ENCODE measurements at regions not wholly inside any gene's neighbourhood (a gene's known extent, or its start where the extent isn't known, plus 50 kb on each side); places are given as distances from the start of the nearest gene placed in this dataset.
"Not testable (repeated sequence)": the region's sequence is repeated elsewhere in the genome, so short reads cannot be mapped to it uniquely, and the experiment has no call there.

- H3K27ac Mint-ChIP-seq, result no peak overlapping the region
- no peaks in the 10 kb centered on the region for H3K4me1 ChIP-seq
- H3K4me3 ChIP-seq, result no peak overlapping the region
- no peaks in the 10 kb centered on the region for H3K27me3 ChIP-seq
- no peak overlapping the region for H3K4me2 ChIP-seq
- no peak overlapping the region for H3K9ac ChIP-seq
- no peaks in the 10 kb centered on the region for H4K20me1 ChIP-seq (ENCODE audit: low read depth)
- H3K36me3 ChIP-seq, result no peaks in the 10 kb centered on the region
- no peak for DNase-seq (ENCODE audit: low spot score)
- H3K9me3 Mint-ChIP-seq, result no peaks in the 10 kb centered on the region
- no peak for TF ChIP-seq EZH2phosphoT487 (IDR thresholded peaks at IDR 0.05)
- TF ChIP-seq CTCF (IDR thresholded peaks at IDR 0.05), result no peak
- TF ChIP-seq EZH2 (IDR thresholded peaks at IDR 0.05), result no peak
- H3K4me1 Mint-ChIP-seq, result peaks cover 10% of the 10 kb centered on the region
- H3F3A ChIP-seq (ENCODE audit: low read depth), result no peaks in the 10 kb centered on the region
- H3K27ac ChIP-seq, result no peak overlapping the region
- no peak overlapping the region for H2AFZ ChIP-seq (replicated peaks)
- no peaks in the 10 kb centered on the region for H3K27me3 Mint-ChIP-seq (ENCODE audit: insufficient read depth, low read depth)
- H3K79me2 ChIP-seq (ENCODE audit: low read depth), result no peaks in the 10 kb centered on the region
- no peaks in the 10 kb centered on the region for H3K9me3 ChIP-seq (ENCODE audit: low read depth)
- H3K4me3 Mint-ChIP-seq, result no peak overlapping the region
- no peaks in the 10 kb centered on the region for H3K36me3 Mint-ChIP-seq
Observed at GRCh38 chr11:81192516-81192915, 1541.1 kb downstream of the FAM181B start.

GRCh38 chr11:81190546-81190945, 1543.1 kb downstream of the FAM181B start:
- H3K9me3 Mint-ChIP-seq, result peaks cover 4% of the 10 kb centered on the region
- no peak overlapping the region for H3K4me3 Mint-ChIP-seq
- Histone ChIP-seq H3K4me3 (no peak overlapping the region), H3F3A (ENCODE audit: low read depth) (no peaks in the 10 kb centered on the region), H3K79me2 (ENCODE audit: low read depth) (no peaks in the 10 kb centered on the region), H3K27ac (no peak overlapping the region), H3K9ac (no peak overlapping the region), H3K36me3 (no peaks in the 10 kb centered on the region), H4K20me1 (ENCODE audit: low read depth) (no peaks in the 10 kb centered on the region), H3K4me1 (no peaks in the 10 kb centered on the region), H3K4me2 (no peak overlapping the region), H3K27me3 (no peaks in the 10 kb centered on the region), H2AFZ (replicated peaks) (no peak overlapping the region), H3K9me3 (ENCODE audit: low read depth) (no peaks in the 10 kb centered on the region)
- peaks cover 10% of the 10 kb centered on the region for H3K4me1 Mint-ChIP-seq
- no peak for DNase-seq (ENCODE audit: low spot score)
- TF ChIP-seq CTCF (IDR thresholded peaks at IDR 0.05) (no peak), EZH2 (IDR thresholded peaks at IDR 0.05) (no peak), EZH2phosphoT487 (IDR thresholded peaks at IDR 0.05) (no peak)
- H3K36me3 Mint-ChIP-seq, result no peaks in the 10 kb centered on the region
- H3K27ac Mint-ChIP-seq, result no peak overlapping the region
- no peaks in the 10 kb centered on the region for H3K27me3 Mint-ChIP-seq (ENCODE audit: insufficient read depth, low read depth)

GRCh38 chr11:81187033-81187432, 1546.6 kb downstream of the FAM181B start:
- H3K9me3 Mint-ChIP-seq; H3K9me3 ChIP-seq (ENCODE audit: low read depth); H3K4me3 Mint-ChIP-seq; H3K27ac Mint-ChIP-seq; H3F3A ChIP-seq (ENCODE audit: low read depth); H3K4me1 Mint-ChIP-seq; H3K36me3 Mint-ChIP-seq; H3K27ac ChIP-seq; H3K27me3 ChIP-seq; H2AFZ ChIP-seq (replicated peaks); H3K4me3 ChIP-seq; H3K79me2 ChIP-seq (ENCODE audit: low read depth); DNase-seq (ENCODE audit: low spot score); H3K36me3 ChIP-seq; H3K4me1 ChIP-seq; H3K27me3 Mint-ChIP-seq (ENCODE audit: insufficient read depth, low read depth); H3K9ac ChIP-seq; H4K20me1 ChIP-seq (ENCODE audit: low read depth); H3K4me2 ChIP-seq: not testable (repeated sequence)

GRCh38 chr11:81174646-81175330, 1558.9 kb downstream of the FAM181B start:
- Mint-ChIP-seq H3K27me3 (ENCODE audit: insufficient read depth, low read depth) (peaks cover 2% of the 10 kb centered on the region), H3K4me1 (no peaks in the 10 kb centered on the region), H3K27ac (no peak overlapping the region), H3K9me3 (no peaks in the 10 kb centered on the region), H3K36me3 (no peaks in the 10 kb centered on the region), H3K4me3 (no peak overlapping the region)
- no peak overlapping the region for H3K4me2 ChIP-seq
- no peaks in the 10 kb centered on the region for H3K79me2 ChIP-seq (ENCODE audit: low read depth)
- H3K36me3 ChIP-seq, result no peaks in the 10 kb centered on the region
- TF ChIP-seq CTCF (IDR thresholded peaks at IDR 0.05) (no peak), EZH2 (IDR thresholded peaks at IDR 0.05) (no peak), EZH2phosphoT487 (IDR thresholded peaks at IDR 0.05) (no peak)
- H3K27ac ChIP-seq, result no peak overlapping the region
- H3K9ac ChIP-seq, result no peak overlapping the region
- no peak for DNase-seq (ENCODE audit: low spot score)
- no peaks in the 10 kb centered on the region for H3F3A ChIP-seq (ENCODE audit: low read depth)
- no peaks in the 10 kb centered on the region for H3K9me3 ChIP-seq (ENCODE audit: low read depth)
- H3K4me3 ChIP-seq, result no peak overlapping the region
- no peak overlapping the region for H2AFZ ChIP-seq (replicated peaks)
- no peaks in the 10 kb centered on the region for H3K27me3 ChIP-seq
- H4K20me1 ChIP-seq (ENCODE audit: low read depth), result no peaks in the 10 kb centered on the region
- no peaks in the 10 kb centered on the region for H3K4me1 ChIP-seq

All from neural progenitor cell (in vitro differentiated cells).